Esophagus muscularis mucosa (tissue), 4 donors: ENCODE measurements at regions not wholly inside any gene's neighbourhood (a gene's known extent, or its start where the extent isn't known, plus 50 kb on each side); places are given as distances from the start of the nearest gene placed in this dataset.

ENCODE experiments used
- DNase-seq: peaks from one replicate; pipeline ENCODE4 v3.0.0-alpha.2; 2017; ENCODE audit errors: extremely low spot score
- H3K27ac ChIP-seq, 4 donors: fragments of 200-600 bp; sonication (generic); replicated peaks in 1 of 4; 1 replicate in 3 of 4; 2 replicates in 1 of 4; pipeline ENCODE4 v1.5.1; 2016 to 2019; ENCODE audit warnings: mild to moderate bottlenecking in 1 of 4
- H3K27me3 ChIP-seq, 4 donors: fragments of 200-600 bp; sonication (generic); one replicate each; pipeline versions ENCODE4 v1.5.1 to v1.6.0; 2016 to 2019
- H3K36me3 ChIP-seq, 4 donors: fragments of 200-600 bp; sonication (generic); one replicate each; pipeline ENCODE4 v1.5.1; 2016 to 2019
- H3K4me1 ChIP-seq, 4 donors: fragments of 200-600 bp; sonication (generic); one replicate each; pipeline ENCODE4 v1.5.1; 2016 to 2019
- H3K4me3 ChIP-seq, 4 donors: fragments of 200-600 bp; sonication (generic); 1 replicate in 2 of 4; 2 replicates in 2 of 4; pipeline ENCODE4 v1.5.1; 2016 to 2019; ENCODE audit warnings: mild to moderate bottlenecking in 4 of 4, moderate library complexity in 1 of 4
- H3K9me3 ChIP-seq, 4 donors: fragments of 200-600 bp; sonication (generic); 1 replicate in 3 of 4; 2 replicates in 1 of 4; pipeline ENCODE4 v1.5.1; 2016 to 2019
- EP300 ChIP-seq: sonication (generic); formaldehyde crosslinking; IDR thresholded peaks from one replicate; pipeline ENCODE4 v1.6.1; 2017; ENCODE audit warnings: antibody characterized with exemption
- POLR2A ChIP-seq: fragments of 450-650 bp; IDR thresholded peaks from one replicate; pipeline ENCODE4 v1.6.1; 2017; ENCODE audit warnings: antibody characterized with exemption, moderate library complexity, mild to moderate bottlenecking, low read depth
- POLR2AphosphoS5 ChIP-seq, 2 donors: sonication (generic); formaldehyde crosslinking; IDR thresholded peaks; one replicate each; pipeline ENCODE4 v1.6.1; 2017; ENCODE audit warnings: antibody characterized with exemption in 2 of 2
- WGBS: methylation state at CpG from one replicate; pipeline ENCODE4 v1.1.5; 2018; 5-methylcytosine and 5-hydroxymethylcytosine counted together
- intact Hi-C: fragments of 100-400 bp; cut with DNase I; formaldehyde crosslinking; loops from one replicate; pipeline ENCODE4 v1.15.1; 2023
- TF ChIP-seq, protein P1 (sequence below), 3 experiments: fragments of 200-600 bp in 2 of 3; fragments of 450-650 bp in 1 of 3; sonication (generic) in 2 of 3; IDR thresholded peaks; one replicate each; pipeline ENCODE4 v1.5.1; 2017 to 2019; ENCODE audit warnings: antibody characterized with exemption in 3 of 3, mild to moderate bottlenecking in 2 of 3, moderate library complexity in 1 of 3

DNA sequence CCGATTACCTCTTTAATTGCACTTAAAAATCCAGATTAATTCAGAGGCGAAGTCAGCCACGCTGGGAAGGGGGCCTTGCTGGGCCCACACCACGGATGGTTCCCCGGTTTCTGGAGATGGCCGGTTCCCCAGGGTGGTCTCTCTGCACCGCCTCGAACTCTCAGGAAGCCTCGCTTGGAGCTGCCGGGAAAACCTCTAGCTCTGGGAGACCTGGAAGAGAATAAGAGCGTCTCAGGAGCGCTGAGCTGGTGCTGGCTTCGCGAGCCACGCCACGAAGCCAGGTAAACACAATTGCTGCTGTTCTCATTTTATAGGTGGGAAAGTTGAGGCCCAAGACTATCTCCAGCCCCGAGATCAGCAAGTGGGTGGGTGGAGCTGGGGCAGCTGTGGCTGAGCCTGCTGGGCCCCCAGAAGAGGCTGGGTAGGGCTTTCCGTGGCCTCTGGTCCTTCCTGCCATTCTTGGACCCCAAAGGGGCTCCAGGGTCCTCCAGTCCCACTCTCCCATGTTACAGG, 110.4 kb downstream of the MICALL2 start:
- no peak for TF ChIP-seq EP300
- TF ChIP-seq POLR2A: no peak
- no peak for TF ChIP-seq POLR2AphosphoS5 (IDR thresholded peaks at IDR 0.05)
- TF ChIP-seq, protein P1, sequence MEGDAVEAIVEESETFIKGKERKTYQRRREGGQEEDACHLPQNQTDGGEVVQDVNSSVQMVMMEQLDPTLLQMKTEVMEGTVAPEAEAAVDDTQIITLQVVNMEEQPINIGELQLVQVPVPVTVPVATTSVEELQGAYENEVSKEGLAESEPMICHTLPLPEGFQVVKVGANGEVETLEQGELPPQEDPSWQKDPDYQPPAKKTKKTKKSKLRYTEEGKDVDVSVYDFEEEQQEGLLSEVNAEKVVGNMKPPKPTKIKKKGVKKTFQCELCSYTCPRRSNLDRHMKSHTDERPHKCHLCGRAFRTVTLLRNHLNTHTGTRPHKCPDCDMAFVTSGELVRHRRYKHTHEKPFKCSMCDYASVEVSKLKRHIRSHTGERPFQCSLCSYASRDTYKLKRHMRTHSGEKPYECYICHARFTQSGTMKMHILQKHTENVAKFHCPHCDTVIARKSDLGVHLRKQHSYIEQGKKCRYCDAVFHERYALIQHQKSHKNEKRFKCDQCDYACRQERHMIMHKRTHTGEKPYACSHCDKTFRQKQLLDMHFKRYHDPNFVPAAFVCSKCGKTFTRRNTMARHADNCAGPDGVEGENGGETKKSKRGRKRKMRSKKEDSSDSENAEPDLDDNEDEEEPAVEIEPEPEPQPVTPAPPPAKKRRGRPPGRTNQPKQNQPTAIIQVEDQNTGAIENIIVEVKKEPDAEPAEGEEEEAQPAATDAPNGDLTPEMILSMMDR (IDR thresholded peaks at IDR 0.05): no peak
- Histone ChIP-seq H3K36me3 (no peaks in the 10 kb centered on the region), H3K27ac (no peak overlapping the region), H3K4me1 (no peaks in the 10 kb centered on the region), H3K27me3 (peaks cover 0 to 87% (median 3%) of the 10 kb centered on the region in 4 donors), H3K4me3 (no peak overlapping the region), H3K9me3 (no peaks in the 10 kb centered on the region)
- 74% methylated on average over 18 of the region's 18 CpGs for WGBS
- intact Hi-C loops: no loop called here
- DNase-seq: no peak

GRCh38 chr7:1349351-1349761, 109.9 kb downstream of the MICALL2 start:
- peaks cover 0 to 91% (median 3%) of the 10 kb centered on the region in 4 donors for H3K27me3 ChIP-seq
- H3K36me3 ChIP-seq: no peaks in the 10 kb centered on the region
- TF ChIP-seq EP300 (no peak), POLR2A (no peak), POLR2AphosphoS5 (IDR thresholded peaks at IDR 0.05) (no peak)
- TF ChIP-seq, protein P1 (IDR thresholded peaks at IDR 0.05): no peak
- DNase-seq: no peak
- WGBS: 79% methylated on average over 8 of the region's 15 CpGs
- no peaks in the 10 kb centered on the region for H3K9me3 ChIP-seq
- intact Hi-C loops: no loop called here
- no peak overlapping the region for H3K27ac ChIP-seq
- H3K4me1 ChIP-seq: no peaks in the 10 kb centered on the region
- no peak overlapping the region for H3K4me3 ChIP-seq

GRCh38 chr7:1351881-1352625, 107.2 kb downstream of the MICALL2 start:
- Histone ChIP-seq H3K4me3 (no peak overlapping the region), H3K27ac (no peak overlapping the region), H3K4me1 (no peaks in the 10 kb centered on the region), H3K36me3 (no peaks in the 10 kb centered on the region), H3K27me3 (peaks cover 0 to 94% (median 13%) of the 10 kb centered on the region in 4 donors), H3K9me3 (no peaks in the 10 kb centered on the region)
- 87% methylated on average over 21 of the region's 30 CpGs for WGBS
- DNase-seq: no peak
- TF ChIP-seq, protein P1 (IDR thresholded peaks at IDR 0.05): no peak
- TF ChIP-seq POLR2AphosphoS5 (IDR thresholded peaks at IDR 0.05) (no peak), EP300 (no peak), POLR2A (no peak)
- intact Hi-C loops: no loop called here

DNA sequence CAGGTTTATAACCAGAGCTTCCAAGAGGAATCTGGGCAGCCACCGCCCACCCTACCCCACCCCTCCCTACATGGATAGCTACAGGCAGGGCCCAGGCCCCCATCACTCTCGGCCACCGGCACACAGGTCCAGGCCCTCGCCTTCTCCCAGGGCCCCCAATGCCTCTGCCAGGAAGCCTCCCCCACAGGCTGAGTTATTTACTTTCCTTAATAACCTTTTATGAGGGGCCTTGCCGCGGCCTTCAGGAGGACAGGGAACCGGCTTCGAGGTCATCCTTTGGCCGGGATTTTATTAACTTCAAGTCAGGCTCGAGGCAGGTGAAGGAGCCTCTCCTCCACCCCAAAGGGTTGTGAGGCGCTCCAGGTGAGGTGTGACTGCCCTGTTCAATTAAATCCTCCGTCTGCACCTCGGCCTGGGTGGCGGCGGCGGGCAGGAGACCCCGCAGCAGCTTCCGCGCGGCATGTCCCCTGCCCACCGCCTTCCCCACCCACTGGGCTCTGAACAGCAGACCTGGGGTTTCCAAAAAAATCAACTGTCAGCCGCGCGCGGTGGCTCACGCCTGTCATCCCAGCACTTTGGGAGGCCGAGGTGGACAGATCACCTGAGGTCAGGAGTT, 106.5 kb downstream of the MICALL2 start:
- intact Hi-C loops: no loop called here
- no peak for TF ChIP-seq POLR2A
- TF ChIP-seq POLR2AphosphoS5 (IDR thresholded peaks at IDR 0.05): no peak
- no peak for TF ChIP-seq EP300
- TF ChIP-seq, protein P1 (IDR thresholded peaks at IDR 0.05): no peak
- Histone ChIP-seq H3K9me3 (no peaks in the 10 kb centered on the region), H3K27ac (no peak overlapping the region), H3K4me1 (no peaks in the 10 kb centered on the region), H3K36me3 (no peaks in the 10 kb centered on the region), H3K4me3 (no peak overlapping the region), H3K27me3 (peaks cover 0 to 94% (median 13%) of the 10 kb centered on the region in 4 donors)
- no peak for DNase-seq
- WGBS: 75% methylated on average over 27 of the region's 27 CpGs
